GM18873 (cell line): ENCODE measurements at regions not wholly inside any gene's neighbourhood (a gene's known extent, or its start where the extent isn't known, plus 50 kb on each side); places are given as distances from the start of the nearest gene placed in this dataset.

Experiments used
- ATAC-seq: cut with Tn5 transposase; IDR thresholded peaks from one replicate; pipeline ENCODE4 v1.9.1; 2021; ENCODE audit warnings: mild to moderate bottlenecking, moderate library complexity, moderate number of reproducible peaks; ENCODE audit not compliant: unreplicated experiment, low FRiP score

DNA sequence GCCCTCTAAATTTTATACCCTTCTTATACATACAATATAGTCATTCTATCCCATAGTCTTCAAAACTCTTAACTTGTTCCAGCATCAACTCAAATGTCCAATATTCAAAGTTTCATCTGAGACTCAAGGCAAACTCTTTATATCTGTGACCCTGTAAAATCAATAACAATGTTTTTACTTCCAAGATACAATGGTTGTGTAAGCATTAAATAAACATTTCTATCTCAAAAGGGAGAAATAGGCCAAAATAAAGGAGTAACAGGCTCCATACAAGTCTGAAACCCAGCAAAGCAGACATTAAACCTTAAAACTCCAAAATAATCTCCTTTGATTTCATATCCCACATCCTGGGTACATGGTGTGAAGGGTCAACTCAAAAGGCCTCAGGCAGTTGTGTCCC is 1299.1 kb downstream of the MRPL39 start:
- ATAC-seq, result no peak

DNA sequence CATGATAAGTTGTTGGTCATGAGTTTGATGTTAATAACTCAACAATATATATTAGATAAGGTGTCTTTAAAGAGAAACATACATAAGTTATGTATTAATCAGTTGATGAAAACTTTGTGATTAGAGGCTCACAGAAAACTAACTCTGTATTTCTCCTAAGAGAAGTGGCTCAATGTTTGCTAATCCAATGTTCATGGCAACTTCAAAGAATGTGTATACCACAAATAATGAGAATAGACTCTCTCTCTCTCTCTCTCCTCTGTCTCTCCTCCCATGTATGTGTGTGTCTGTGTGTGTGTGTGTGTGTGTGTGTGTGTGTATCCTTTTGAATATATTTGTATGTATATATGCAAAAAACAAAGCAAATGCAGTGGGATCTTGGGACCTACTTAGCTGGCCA is 1304.9 kb downstream of the MRPL39 start:
- ATAC-seq, result no peak

DNA sequence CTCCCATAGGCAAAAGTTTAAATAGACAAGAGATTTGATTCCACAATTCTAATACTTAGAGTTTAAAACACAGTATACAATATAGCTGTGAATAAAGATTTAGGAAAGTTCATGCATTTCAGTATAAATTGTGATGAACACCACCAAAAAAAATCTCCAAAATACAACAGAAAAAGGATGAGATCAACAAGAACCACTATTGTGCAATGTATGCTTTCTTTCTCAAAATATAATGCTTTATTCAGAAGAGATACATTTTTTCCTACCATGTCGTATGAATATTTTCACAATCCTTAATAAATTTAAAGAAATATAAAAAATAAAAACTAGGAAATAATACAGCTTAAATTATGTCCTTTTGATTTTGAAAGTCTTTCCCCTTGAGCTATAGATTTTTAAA is 1309.2 kb downstream of the MRPL39 start:
- ATAC-seq, result no peak

DNA sequence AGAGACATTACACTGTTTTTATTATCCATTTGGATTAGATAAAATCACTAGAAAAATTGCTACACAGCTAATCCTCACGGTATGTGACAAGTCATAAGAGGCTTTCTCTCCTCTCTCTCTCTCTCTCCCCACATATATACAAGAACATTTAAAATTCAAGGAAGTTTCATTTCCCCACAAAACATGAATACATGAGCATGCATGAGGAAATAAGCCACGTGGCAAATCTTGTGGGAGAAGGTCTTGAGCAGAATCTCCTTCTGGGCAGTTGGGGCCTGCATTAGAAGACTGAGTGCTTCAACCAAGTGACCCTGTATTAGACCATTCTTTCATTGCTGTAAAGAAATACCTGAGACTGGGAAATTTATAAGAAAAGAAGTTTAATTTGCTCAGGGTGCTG is 1313.1 kb downstream of the MRPL39 start:
- no peak for ATAC-seq

DNA sequence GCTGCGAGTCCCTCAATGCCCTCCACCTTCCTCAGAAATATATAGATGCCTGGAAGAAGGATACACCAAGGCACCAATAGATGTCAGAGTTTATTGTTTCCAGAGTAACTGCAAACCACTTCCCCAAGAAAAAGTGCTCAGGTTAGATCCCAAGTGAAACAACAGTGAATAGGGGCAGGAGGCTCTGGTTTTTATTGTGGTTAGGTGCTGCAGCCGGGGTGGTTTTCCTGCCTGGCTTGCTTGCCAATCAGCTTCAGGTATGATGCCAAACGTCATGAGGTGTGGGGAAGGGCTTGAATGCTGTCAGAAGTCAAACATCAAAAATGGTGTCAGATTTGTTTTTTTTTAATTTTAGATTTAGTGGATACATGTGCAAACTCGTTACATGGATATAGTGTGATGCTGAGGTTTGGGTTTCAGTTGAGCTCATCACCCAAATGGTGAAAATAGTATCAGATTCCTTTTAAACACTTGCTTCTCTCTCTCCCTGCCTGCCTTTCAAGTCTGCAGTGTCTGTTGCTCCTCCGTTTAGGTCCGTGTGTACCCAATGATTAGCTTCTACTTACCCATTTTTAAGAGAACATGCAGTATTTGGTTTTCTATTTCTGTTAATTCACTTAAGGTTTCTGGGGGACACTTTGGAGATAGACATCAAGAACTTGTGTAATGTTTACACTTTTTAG is 1317.0 kb downstream of the MRPL39 start:
- ATAC-seq, result no peak

DNA sequence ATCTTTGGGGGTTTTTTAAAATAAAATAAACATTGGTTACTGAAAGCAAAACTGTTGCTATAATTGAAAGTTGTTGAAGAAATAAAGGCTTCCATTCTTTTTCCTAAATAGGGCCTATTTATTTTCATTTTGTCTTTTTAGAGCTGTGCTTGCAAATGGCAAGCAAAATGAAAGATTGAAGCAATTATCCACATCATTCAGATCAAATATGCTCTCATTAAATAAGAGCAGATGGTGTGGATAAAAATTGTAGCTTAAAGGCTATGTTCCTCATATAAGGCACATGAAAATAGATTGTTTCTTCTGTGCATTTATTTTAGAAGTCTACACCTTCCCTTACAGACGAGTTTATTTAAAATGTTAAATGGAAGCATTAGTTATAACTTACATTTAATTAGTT is 1317.7 kb downstream of the MRPL39 start:
- ATAC-seq, result no peak

DNA sequence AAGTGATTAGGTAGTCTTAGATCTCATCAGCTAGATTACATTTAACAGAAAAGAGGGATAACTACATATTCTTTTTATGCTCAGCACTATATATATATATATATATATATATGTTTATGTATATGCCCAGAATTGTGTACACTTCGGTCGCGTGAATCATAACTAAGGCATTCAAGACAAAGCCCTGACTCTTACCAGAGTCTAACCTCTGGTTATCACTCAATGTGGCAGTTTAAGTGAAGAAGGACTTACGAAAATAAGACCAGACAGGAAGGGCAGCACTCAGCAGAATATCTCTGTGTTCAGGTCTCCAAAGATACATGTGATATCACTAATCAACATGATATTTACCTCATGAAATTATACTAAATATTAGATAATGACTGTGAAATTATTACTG is 1326.7 kb downstream of the MRPL39 start:
- no peak for ATAC-seq

DNA sequence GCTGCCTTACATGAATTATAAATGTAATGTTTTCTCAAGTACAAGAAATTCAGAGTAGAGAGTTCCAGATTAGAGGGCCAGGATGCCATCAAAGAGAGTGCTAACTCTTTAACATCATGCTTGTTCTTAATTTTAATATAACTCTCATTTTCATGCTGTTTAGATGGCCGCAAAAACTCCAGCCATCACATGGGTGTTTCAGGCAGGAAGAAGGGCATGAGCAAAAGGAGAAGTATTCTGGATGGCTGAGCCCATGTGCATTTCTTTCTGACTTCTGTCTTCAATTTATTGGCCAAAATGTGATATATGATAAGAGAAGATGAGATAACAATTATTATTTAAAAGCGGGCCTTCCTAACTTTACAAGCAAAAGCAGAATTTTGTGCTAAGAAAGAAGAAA is 1328.6 kb downstream of the MRPL39 start:
- ATAC-seq, result no peak

DNA sequence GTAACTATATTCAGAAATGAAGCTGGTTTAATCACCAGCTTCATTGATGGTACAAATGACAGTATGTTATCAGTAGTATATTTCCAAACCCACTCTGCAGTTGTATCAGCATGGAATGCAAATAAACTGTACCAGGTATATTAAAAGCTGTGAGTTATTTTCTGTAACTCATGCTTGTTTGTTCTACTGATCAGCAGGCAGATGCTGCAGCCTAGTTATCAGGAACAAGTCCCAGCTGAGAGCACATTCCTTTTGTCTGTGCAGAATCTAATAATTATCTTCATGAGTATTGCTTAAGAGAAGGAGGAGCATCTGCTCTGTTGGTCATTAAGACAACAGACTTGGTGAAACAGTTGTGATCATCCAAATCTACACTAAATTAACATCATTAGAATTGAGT is 1331.1 kb downstream of the MRPL39 start:
- no peak for ATAC-seq

DNA sequence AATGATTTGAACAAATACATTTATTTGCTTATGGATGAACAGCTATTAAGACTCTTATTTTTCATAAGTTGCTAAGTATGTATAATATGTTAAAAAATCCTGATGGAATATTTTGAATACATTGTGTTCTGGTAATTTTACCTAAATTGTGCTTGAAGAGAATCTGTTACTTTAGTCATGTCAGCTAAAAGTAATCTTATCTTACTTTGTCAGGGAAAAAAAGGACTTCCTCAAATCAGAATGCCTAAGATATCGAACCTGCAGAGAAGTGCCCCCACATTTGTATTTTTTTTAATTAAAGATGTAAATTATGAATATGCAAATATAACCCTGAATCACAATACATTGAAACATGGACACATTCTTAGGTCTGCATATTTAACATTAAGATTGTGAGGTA is 1331.7 kb downstream of the MRPL39 start:
- no peak for ATAC-seq

DNA sequence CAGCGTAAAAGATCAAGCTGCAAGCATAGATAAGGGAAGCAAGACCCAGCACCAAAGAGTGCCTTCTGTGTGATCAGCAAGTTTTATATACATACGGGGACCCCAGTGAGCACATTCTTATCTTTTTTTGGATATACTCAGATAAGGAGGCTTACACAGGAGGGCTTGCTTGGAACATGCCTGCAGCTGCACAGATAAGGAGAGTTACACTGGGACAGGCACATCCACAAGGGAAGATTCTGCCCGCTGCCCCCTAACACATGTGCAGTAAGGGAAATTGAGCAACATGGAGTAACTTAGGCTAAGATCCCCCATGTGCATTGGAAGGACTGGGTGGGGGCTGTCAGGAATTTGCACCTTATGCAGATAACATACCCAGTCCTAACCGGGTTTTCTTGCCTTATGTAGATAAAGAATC is 1334.8 kb downstream of the MRPL39 start:
- ATAC-seq, result no peak

DNA sequence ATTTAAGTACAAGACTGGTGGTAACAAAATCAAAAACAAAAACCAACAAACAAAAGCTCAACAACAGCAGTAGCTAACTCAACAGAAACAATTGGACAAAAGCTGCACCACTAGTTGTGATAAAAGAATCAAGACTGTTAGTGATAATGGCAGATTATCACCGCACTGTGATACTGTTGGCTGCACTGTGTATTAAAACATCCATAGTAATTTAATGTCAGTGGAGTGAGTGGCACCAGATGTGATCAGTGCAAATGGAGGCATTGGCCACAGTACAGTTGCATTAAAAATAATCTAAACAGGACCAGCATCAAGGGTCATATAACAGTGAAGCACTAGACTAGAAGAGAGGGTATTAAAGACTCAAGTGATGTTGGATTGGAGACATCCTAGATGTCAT is 1341.3 kb downstream of the MRPL39 start:
- no peak for ATAC-seq

DNA sequence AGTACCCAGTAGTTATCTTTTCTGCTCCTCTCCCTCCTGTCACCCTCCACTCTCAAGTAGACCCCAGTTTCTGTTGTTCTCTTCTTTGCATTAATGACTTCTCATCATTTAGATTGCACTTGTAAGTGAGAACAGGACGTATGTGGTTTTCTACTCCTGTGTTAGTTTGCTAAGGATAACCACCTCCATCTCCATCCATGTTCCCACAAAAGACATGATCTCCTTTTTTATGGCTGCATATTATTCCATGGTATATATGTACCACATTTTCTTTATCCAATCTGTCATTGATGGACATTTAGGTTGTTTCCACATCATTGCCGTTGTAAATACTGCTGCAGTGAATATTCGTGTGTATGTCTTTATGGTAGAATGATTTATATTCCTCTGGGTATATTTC is 1346.5 kb downstream of the MRPL39 start:
- no peak for ATAC-seq

DNA sequence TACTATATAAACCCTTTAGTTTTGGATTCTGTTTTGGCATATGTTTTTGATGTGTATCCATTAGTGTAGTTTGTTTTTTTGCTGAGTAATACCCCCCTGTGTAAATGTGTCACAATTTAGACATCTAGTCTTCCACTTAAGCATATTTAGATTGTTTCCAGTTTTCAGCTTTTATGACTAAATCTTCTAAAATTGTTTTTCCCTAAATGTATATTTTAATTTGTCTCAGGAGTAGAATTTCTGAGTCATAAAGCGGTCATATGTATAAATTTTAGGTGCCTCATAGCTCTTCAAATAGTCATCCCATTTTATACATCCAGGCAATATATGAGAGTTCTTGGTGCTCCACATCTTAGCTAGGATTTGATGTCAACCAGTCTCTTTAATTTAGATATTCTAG is 1348.0 kb downstream of the MRPL39 start:
- no peak for ATAC-seq

DNA sequence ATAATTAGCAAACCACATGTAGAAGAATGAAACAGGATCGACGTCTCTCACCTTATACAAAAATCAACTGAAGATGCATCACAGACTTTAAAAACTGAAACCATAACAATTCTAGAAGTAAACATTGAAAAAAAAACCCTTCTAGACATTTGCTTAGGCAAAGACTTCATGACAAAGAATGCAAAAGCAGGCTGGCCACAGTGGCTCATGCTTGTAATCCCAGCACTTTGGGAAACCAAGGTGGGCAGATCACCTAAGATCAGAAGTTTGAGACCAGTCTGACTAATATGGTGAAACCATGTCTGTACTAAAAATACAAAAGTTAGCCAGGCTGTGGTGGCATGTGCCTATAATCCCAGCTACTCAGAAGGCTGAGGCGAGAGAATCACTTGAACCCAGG is 1351.7 kb downstream of the MRPL39 start:
- ATAC-seq, result no peak

DNA sequence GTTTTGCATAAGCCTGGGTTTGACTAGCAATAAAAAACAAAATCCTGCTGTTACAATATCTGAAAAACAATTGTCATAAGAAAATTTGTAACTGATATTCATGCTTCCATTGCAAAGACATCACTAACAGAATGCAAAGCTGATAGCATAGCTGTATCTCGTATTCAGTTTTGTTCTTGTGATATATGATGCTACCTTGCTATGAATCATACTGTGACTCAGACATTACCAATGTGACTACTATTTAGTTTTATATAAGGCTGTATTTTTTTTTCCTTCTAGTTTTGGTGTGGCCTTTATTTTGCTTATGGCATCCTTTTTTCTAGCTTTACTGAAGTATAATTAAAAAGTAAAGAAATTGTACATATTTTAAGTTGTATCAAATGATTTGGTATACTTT is 1381.8 kb downstream of the MRPL39 start:
- ATAC-seq, result no peak

DNA sequence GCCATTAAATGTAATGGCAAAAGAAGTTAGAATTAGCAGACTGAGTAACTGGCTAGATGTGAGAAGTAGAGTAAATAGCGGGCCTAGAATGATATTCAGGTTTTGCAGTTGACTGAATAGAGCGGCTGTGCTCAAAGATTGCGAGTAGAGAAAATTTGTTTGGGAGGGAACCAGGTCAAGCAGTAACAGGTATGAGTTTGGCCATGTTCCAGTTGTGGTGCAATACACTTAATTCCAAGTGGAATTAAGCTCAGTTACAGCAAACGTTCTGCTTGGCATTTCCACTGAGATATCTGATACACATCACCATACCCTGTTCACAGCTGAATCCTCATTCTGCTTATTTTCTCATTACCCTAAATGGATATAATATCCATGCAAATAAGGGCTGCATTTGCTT is 1382.9 kb downstream of the MRPL39 start:
- ATAC-seq, result no peak

DNA sequence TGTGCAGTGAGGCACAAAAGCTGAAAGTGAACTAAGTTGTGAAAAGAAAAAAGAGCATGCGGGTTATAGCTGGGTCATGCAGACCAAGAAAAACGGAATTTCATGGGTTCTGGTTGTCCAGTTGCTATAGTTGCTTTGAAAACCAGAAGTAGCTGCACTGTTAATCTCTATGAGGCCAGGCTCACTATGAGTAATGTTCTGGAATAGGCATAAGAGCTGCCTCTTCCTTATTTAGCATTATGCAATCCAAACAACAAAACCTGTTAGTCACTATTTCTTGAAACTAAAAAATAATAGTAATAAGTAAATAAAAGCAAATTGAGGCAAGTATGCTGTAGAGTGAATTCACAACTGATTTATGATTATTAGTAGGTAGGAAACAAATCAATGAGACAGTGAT is 1383.7 kb downstream of the MRPL39 start:
- ATAC-seq, result no peak

DNA sequence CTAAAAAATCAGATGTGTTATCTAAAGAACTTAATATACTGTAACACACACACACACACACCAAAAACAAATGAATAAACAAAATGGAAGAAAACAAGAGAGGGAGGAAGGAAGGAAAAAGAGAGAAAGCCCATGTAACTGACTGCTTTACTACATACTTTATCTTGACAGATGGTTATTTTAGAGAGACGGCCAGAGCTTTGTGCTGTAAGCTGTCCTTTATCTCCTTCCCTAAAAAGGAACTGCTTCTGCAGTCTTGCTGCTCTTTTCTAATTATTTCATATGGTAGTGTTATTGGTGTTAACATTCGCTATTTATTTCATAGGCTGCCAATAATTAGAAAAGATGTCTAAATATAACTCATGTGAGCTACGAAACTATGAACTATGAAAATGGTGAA is 1384.6 kb downstream of the MRPL39 start:
- no peak for ATAC-seq

DNA sequence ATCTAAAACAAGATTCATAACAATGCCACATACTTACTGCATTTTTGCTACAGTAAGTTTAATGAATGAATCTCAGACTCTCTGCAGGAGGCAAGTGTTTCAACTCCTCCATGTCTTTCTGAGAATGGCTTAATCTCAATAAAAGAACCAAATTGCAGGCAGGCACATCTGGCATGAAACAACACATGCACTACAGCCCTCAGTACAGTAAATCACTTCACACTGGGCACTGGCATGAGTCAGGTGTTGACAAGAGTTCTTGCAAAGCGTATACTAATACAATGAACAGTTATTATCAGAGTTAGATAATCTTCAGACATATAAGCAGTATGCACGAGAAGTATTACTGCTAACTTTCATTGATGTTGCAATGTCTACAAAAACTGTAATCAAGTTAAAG is 1386.8 kb downstream of the MRPL39 start:
- no peak for ATAC-seq

DNA sequence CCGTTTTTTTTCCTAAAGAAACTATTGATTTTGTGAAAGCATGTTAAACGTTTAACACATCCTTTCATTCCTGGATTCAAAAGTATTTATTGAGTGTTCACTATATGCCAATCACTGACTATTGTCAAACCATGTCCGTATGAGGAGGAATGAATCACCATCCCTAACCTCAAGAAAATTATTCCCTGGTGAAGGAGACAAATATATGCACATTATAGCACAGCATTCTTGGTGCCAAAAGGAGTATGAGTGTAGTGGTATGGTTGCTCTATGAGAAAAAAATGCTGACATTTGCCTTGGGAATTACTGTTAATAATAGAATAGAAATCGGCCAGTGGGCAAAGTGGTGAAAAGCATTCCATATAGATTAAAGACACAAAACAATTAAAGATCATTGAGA is 1390.1 kb downstream of the MRPL39 start:
- no peak for ATAC-seq

DNA sequence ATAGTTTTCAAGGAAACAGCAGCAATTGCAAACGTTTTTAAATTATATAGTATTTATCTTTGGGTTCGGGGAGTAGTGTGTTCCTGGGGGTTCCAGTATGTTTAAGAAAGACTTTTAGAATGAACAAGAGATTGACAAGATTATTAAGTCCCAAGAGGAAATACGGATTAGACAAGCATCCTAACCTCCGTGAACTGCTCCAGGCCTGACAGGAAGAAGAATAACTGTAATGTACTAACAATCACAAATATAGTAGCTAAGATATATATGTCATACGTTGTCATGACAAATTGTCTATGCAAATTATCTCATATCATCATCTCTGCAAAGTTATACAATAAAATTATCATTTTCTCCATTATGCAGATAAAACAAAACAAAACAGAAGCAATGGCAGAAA is 1397.2 kb downstream of the MRPL39 start:
- ATAC-seq, result no peak
